ENCODE measurements at regions not wholly inside any gene's neighbourhood (a gene's known extent, or its start where the extent isn't known, plus 50 kb on each side); places are given as distances from the start of the nearest gene placed in this dataset.

GRCh38 chr14:30084811-30085210, 157.2 kb upstream of the PRKD1 start:
- ChIA-PET CTCF (no interaction called here), POLR2A (no interaction called here)
- 16% methylated on average over 3 of the region's 3 CpGs for WGBS (ENCODE audit: missing lambda C conversion rate)

GRCh38 chr14:30085943-30086342, 158.3 kb upstream of the PRKD1 start:
- ChIA-PET CTCF (no interaction called here), POLR2A (no interaction called here)
- Histone ChIP-seq H3K9me3 (no peaks in the 10 kb centered on the region), H3K4me2 (no peak overlapping the region), H3K4me1 (no peaks in the 10 kb centered on the region), H3K27ac (no peak overlapping the region), H3K4me3 (no peak overlapping the region)
- FAIRE-seq = no peak
- WGBS (ENCODE audit: missing lambda C conversion rate) = 11% methylated on average over 1 of the region's 3 CpGs
- no peak for DNase-seq (ENCODE audit: low read depth in 1 of 2, low spot score in 1 of 2)
- TF ChIP-seq HOXA7 (CRISPR knock-in tag; IDR thresholded peaks at IDR 0.05) (no peak), RFX5 (IDR thresholded peaks at IDR 0.05) (no peak)
- no peak for ATAC-seq

More at GRCh38 chr14:30084811-30085210, 157.2 kb upstream of the PRKD1 start:
- ATAC-seq (no peak), DNase-seq (ENCODE audit: low read depth in 1 of 2, low spot score in 1 of 2) (no peak), FAIRE-seq (no peak)
- no peak overlapping the region for H3K27ac ChIP-seq
- TF ChIP-seq CBX8 (IDR thresholded peaks at IDR 0.05) (no peak), SMC3 (IDR thresholded peaks at IDR 0.05) (no peak), SREBF2 (IDR thresholded peaks at IDR 0.05) (no peak)
- no peak overlapping the region for H3K4me3 ChIP-seq
- no peaks in the 10 kb centered on the region for H3K4me1 ChIP-seq
- H3K9me3 ChIP-seq = no peaks in the 10 kb centered on the region
- no peak overlapping the region for H3K4me2 ChIP-seq

- no peak for TF ChIP-seq BHLHE40 (IDR thresholded peaks at IDR 0.05; ENCODE audit: low read depth, low read length)
- no peak for TF ChIP-seq EP300 (IDR thresholded peaks at IDR 0.05)
- TF ChIP-seq RARB (CRISPR knock-in tag; IDR thresholded peaks at IDR 0.05) = no peak
- TF ChIP-seq EHF (CRISPR knock-in tag; IDR thresholded peaks at IDR 0.05) = no peak
- no peak for TF ChIP-seq MAX (IDR thresholded peaks at IDR 0.05)
- no peak for TF ChIP-seq KDM1A (IDR thresholded peaks at IDR 0.05; ENCODE audit: low read depth)
- no peak for TF ChIP-seq ZSCAN20 (CRISPR knock-in tag; IDR thresholded peaks at IDR 0.05)
- TF ChIP-seq TFCP2L1 (CRISPR knock-in tag; IDR thresholded peaks at IDR 0.05) = no peak
- no peak for TF ChIP-seq BCL3 (IDR thresholded peaks at IDR 0.05)
- TF ChIP-seq CBX2 (IDR thresholded peaks at IDR 0.05; ENCODE audit: borderline replicate concordance, low read depth) = no peak
- TF ChIP-seq TP53 (CRISPR knock-in tag; IDR thresholded peaks at IDR 0.05) = no peak
- no peak for TF ChIP-seq NPAS2 (CRISPR knock-in tag; IDR thresholded peaks at IDR 0.05; ENCODE audit: borderline replicate concordance)
- no peak for TF ChIP-seq ZFP36 (IDR thresholded peaks at IDR 0.05; ENCODE audit: borderline replicate concordance, partially characterized antibody)
- no peak for TF ChIP-seq ELK1 (IDR thresholded peaks at IDR 0.05; ENCODE audit: low read depth, low read length)
- no peak for TF ChIP-seq RFX5 (IDR thresholded peaks at IDR 0.05)
- TF ChIP-seq NFE2L2 (conservative IDR thresholded peaks at IDR 0.05; ENCODE audit: low read length) = no peak
- TF ChIP-seq HMGXB4 (CRISPR knock-in tag; IDR thresholded peaks at IDR 0.05; ENCODE audit: borderline replicate concordance) = no peak
- TF ChIP-seq HOXB13 (CRISPR knock-in tag; IDR thresholded peaks at IDR 0.05; ENCODE audit: low read depth) = no peak
- TF ChIP-seq SREBF2 (IDR thresholded peaks at IDR 0.05) = no peak
- Histone ChIP-seq H3K4me1 (no peaks in the 10 kb centered on the region), H3K9me3 (no peaks in the 10 kb centered on the region), H3K4me2 (no peak overlapping the region), H3K4me3 (no peak overlapping the region), H3K27ac (no peak overlapping the region)
- ChIA-PET CTCF (no interaction called here), POLR2A (no interaction called here)
- ATAC-seq = no peak
- DNase-seq (ENCODE audit: low read depth in 1 of 2, low spot score in 1 of 2) = no peak
- FAIRE-seq = no peak
- 3% methylated on average over 4 of the region's 4 CpGs for WGBS (ENCODE audit: missing lambda C conversion rate)
These were observed 161.0 kb upstream of the PRKD1 start for GRCh38 chr14:30088620-30089019.
